PC-9 (cell line): ENCODE measurements at regions not wholly inside any gene's neighbourhood (a gene's known extent, or its start where the extent isn't known, plus 50 kb on each side); places are given as distances from the start of the nearest gene placed in this dataset.

Source experiments
- CTCF ChIP-seq: fragments of 200-600 bp; sonication (generic); conservative IDR thresholded peaks from 2 replicates; pipeline ENCODE4 v1.6.1; 2017; ENCODE audit warnings: mixed run types, antibody characterized with exemption, mild to moderate bottlenecking, moderate library complexity
- EZH2 ChIP-seq: fragments of 200-600 bp; sonication (generic); IDR thresholded peaks from 2 replicates; pipeline ENCODE4 v1.8.0; 2017; ENCODE audit warnings: antibody characterized with exemption, low read depth

- TF ChIP-seq CTCF, result no peak
- no peak for TF ChIP-seq EZH2
These were observed 205.5 kb upstream of the POU3F3 start for GRCh38 chr2:104648376-104648775.
